Sigmoid colon (tissue), 3 donors: ENCODE measurements at regions not wholly inside any gene's neighbourhood (a gene's known extent, or its start where the extent isn't known, plus 50 kb on each side); places are given as distances from the start of the nearest gene placed in this dataset.

Experiments
- POLR2A ChIP-seq, 2 donors: fragments of 450-650 bp; IDR thresholded peaks; one replicate each; pipeline ENCODE4 v1.6.1; 2016; ENCODE audit warnings: antibody characterized with exemption in 2 of 2, mild to moderate bottlenecking in 2 of 2, moderate library complexity in 2 of 2
- TF ChIP-seq, protein P1 (sequence below), 4 experiments: fragments of 450-650 bp in 3 of 4; fragments of 200-600 bp in 1 of 4; IDR thresholded peaks; one replicate each; pipeline ENCODE4 v1.5.1; 2016 to 2019; ENCODE audit warnings: antibody characterized with exemption in 4 of 4, mild to moderate bottlenecking in 3 of 4, moderate library complexity in 2 of 4

DNA sequence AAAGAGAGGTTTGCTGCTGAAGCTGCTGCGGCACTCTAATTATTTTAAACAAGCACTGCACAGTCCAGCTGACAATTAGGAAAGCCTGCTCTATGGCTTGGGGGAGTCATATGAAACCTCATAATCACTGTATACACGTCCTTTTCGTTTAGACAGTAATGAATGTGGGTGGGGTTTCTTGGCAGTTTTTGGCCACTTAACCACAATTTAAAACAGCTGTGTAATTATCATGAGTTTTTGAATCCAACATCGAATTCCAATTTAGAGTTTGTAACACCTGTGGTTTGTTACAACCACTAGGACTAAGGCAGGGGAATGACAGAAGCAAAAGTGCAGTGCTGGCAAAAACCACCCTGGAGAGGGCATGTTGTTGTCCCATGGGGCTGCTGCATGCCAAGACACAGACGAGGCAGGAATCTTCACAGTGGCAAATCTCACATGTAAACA lies 99.5 kb downstream of the CXXC4 start:
- no peak for TF ChIP-seq POLR2A (IDR thresholded peaks at IDR 0.05)
- TF ChIP-seq, protein P1, sequence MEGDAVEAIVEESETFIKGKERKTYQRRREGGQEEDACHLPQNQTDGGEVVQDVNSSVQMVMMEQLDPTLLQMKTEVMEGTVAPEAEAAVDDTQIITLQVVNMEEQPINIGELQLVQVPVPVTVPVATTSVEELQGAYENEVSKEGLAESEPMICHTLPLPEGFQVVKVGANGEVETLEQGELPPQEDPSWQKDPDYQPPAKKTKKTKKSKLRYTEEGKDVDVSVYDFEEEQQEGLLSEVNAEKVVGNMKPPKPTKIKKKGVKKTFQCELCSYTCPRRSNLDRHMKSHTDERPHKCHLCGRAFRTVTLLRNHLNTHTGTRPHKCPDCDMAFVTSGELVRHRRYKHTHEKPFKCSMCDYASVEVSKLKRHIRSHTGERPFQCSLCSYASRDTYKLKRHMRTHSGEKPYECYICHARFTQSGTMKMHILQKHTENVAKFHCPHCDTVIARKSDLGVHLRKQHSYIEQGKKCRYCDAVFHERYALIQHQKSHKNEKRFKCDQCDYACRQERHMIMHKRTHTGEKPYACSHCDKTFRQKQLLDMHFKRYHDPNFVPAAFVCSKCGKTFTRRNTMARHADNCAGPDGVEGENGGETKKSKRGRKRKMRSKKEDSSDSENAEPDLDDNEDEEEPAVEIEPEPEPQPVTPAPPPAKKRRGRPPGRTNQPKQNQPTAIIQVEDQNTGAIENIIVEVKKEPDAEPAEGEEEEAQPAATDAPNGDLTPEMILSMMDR (IDR thresholded peaks at IDR 0.05), result no peak
